SK-N-SH (cell line): ENCODE measurements at regions not wholly inside any gene's neighbourhood (a gene's known extent, or its start where the extent isn't known, plus 50 kb on each side); places are given as distances from the start of the nearest gene placed in this dataset.

ENCODE experiments used
- CTCF ChIA-PET: fragments of 300-600, 350-600 bp; formaldehyde crosslinking; extraction: SDS; loops from one replicate; lab custom pipeline; 2021; lab: Yijun Ruan, JAX
- POLR2A ChIA-PET: fragments of 350-600 bp; sonication (Branson Sonifier 250); formaldehyde crosslinking; extraction: SDS; loops from one replicate; lab custom pipeline; 2020; ENCODE audit warnings: antibody characterized with exemption, inconsistent platforms; lab: Yijun Ruan, JAX
- DNase-seq: peaks from one replicate; pipeline ENCODE4 v3.0.0; 2012
- H2AFZ ChIP-seq: fragments of 200-600 bp; sonication (generic); 2 replicates; pipeline ENCODE4 v1.8.1; 2016; ENCODE audit warnings: antibody characterized with exemption, mild to moderate bottlenecking, low read depth
- H3F3A ChIP-seq: fragments of 200-600 bp; sonication (generic); replicated peaks from 2 replicates; pipeline ENCODE3; 2016; ENCODE audit warnings: antibody characterized with exemption, mild to moderate bottlenecking; ENCODE audit not compliant: insufficient read depth
- H3K27ac ChIP-seq, 2 experiments: fragments of 200-500 bp in 1 of 2; fragments of 200-600 bp in 1 of 2; sonication (Bioruptor generic) in 1 of 2; sonication (generic), shearing (Covaris generic) in 1 of 2; 2 replicates each; pipeline versions ENCODE4 v1.5.1 to v1.6.1; 2014 to 2016; ENCODE audit warnings: low read depth in 2 of 2, inconsistent platforms in 1 of 2, low read length in 1 of 2, mild to moderate bottlenecking in 1 of 2, mixed read lengths in 1 of 2
- H3K27me3 ChIP-seq: fragments of 200-600 bp; sonication (generic), shearing (Covaris generic); 2 replicates; pipeline ENCODE4 v1.6.1; 2016; ENCODE audit warnings: mixed run types; ENCODE audit not compliant: insufficient read depth
- H3K36me3 ChIP-seq, 2 experiments: fragments of 200-500 bp in 1 of 2; fragments of 200-600 bp in 1 of 2; sonication (Bioruptor generic) in 1 of 2; sonication (generic) in 1 of 2; replicated peaks in 1 of 2; 2 replicates each; pipeline versions ENCODE3 to v1.5.1; 2014 to 2016; ENCODE audit warnings: low read length in 1 of 2, mild to moderate bottlenecking in 1 of 2; ENCODE audit not compliant: insufficient read depth in 2 of 2, control insufficient read depth in 1 of 2
- H3K4me1 ChIP-seq, 2 experiments: fragments of 200-500 bp in 1 of 2; fragments of 200-600 bp in 1 of 2; sonication (Bioruptor generic) in 1 of 2; sonication (generic), shearing (Covaris generic) in 1 of 2; 2 replicates each; pipeline versions ENCODE4 v1.5.1 to v1.6.1; 2014 to 2016; ENCODE audit warnings: low read depth in 1 of 2, low read length in 1 of 2, mixed run types in 1 of 2; ENCODE audit not compliant: insufficient read depth in 2 of 2, control insufficient read depth in 1 of 2
- H3K4me2 ChIP-seq: fragments of 200-600 bp; sonication (generic), shearing (Covaris generic); 2 replicates; pipeline ENCODE4 v1.6.1; 2017; ENCODE audit warnings: mixed run types
- H3K4me3 ChIP-seq, 2 experiments: fragments of 200-500 bp in 1 of 2; fragments of 200-600 bp in 1 of 2; sonication (Bioruptor generic) in 1 of 2; sonication (generic), shearing (Covaris generic) in 1 of 2; 2 replicates each; pipeline versions ENCODE4 v1.5.1 to v1.8.1; 2014 to 2016; ENCODE audit warnings: low read depth in 2 of 2, inconsistent platforms in 1 of 2, low read length in 1 of 2, mild to moderate bottlenecking in 1 of 2, mixed read lengths in 1 of 2, moderate library complexity in 1 of 2
- H3K79me2 ChIP-seq: fragments of 200-600 bp; sonication (generic); 2 replicates; pipeline ENCODE4 v1.8.1; 2017; ENCODE audit warnings: mild to moderate bottlenecking; ENCODE audit not compliant: insufficient read depth
- H3K9ac ChIP-seq: fragments of 200-600 bp; sonication (generic); 2 replicates; pipeline ENCODE4 v1.6.1; 2017; ENCODE audit warnings: mixed run types
- H3K9me2 ChIP-seq: fragments of 200-600 bp; sonication (generic); 2 replicates; pipeline ENCODE4 v1.6.1; 2017; ENCODE audit warnings: mixed run types
- H3K9me3 ChIP-seq: fragments of 200-600 bp; sonication (generic); 2 replicates; pipeline ENCODE4 v1.6.1; 2017; ENCODE audit warnings: mixed run types, mild to moderate bottlenecking, moderate library complexity
- H4K20me1 ChIP-seq: fragments of 200-600 bp; sonication (generic); 2 replicates; pipeline ENCODE4 v1.6.1; 2017; ENCODE audit warnings: mild to moderate bottlenecking, mixed run types; ENCODE audit not compliant: insufficient read depth
- CHD2 ChIP-seq: fragments of 150-350 bp; IDR thresholded peaks from 2 replicates; pipeline ENCODE4 v1.6.1; 2018; ENCODE audit warnings: low read length; ENCODE audit not compliant: partially characterized antibody
- ELF1 ChIP-seq: IDR thresholded peaks from 2 replicates; pipeline ENCODE4 v1.4.0; 2012
- FOXJ3 ChIP-seq: sonication (generic); formaldehyde crosslinking; IDR thresholded peaks from 2 replicates; pipeline ENCODE4 v1.5.1; 2020; ENCODE audit warnings: mild to moderate bottlenecking, missing genetic modification reagents
- GATA2 ChIP-seq: sonication (generic); formaldehyde crosslinking; IDR thresholded peaks from 2 replicates; pipeline ENCODE4 v1.5.0; 2020; ENCODE audit warnings: mild to moderate bottlenecking, missing genetic modification reagents
- JUND ChIP-seq: IDR thresholded peaks from 2 replicates; pipeline ENCODE4 v1.4.0; 2012
- MEF2A ChIP-seq: IDR thresholded peaks from 2 replicates; pipeline ENCODE4 v1.4.0; 2012; ENCODE audit warnings: low read depth, borderline replicate concordance
- PBX3 ChIP-seq: IDR thresholded peaks from 2 replicates; pipeline ENCODE4; 2012
- RXRA ChIP-seq: IDR thresholded peaks from 2 replicates; pipeline ENCODE4 v1.4.0; 2012; ENCODE audit warnings: low read depth, mild to moderate bottlenecking, borderline replicate concordance
- SIN3A ChIP-seq: IDR thresholded peaks from 2 replicates; pipeline ENCODE4 v1.6.1; 2012; ENCODE audit warnings: low read depth, mild to moderate bottlenecking, low read length, moderate library complexity, borderline replicate concordance
- SMC3 ChIP-seq: IDR thresholded peaks from 2 replicates; pipeline ENCODE4 v1.6.1; 2012; ENCODE audit warnings: low read depth, low read length, improper control_type of control experiment
- TCF12 ChIP-seq: IDR thresholded peaks from 2 replicates; pipeline ENCODE4 v1.4.0; 2012
- TEAD4 ChIP-seq: IDR thresholded peaks from 2 replicates; pipeline ENCODE4 v1.4.0; 2012; ENCODE audit warnings: mild to moderate bottlenecking, borderline replicate concordance; ENCODE audit not compliant: insufficient read depth
- USF1 ChIP-seq: IDR thresholded peaks from 2 replicates; pipeline ENCODE4 v1.4.0; 2012; ENCODE audit warnings: low read depth, borderline replicate concordance
- YY1 ChIP-seq: IDR thresholded peaks from 2 replicates; pipeline ENCODE4 v1.4.0; 2012; ENCODE audit warnings: low read depth, mild to moderate bottlenecking
- WGBS: methylation state at CpG from one replicate; pipeline ENCODE4 v1.1.6; 2017; ENCODE audit warnings: low lambda C conversion rate; 5-methylcytosine and 5-hydroxymethylcytosine counted together
- TF ChIP-seq, protein P1 (sequence below): fragments of 200-600 bp; sonication (generic); IDR thresholded peaks from 2 replicates; pipeline ENCODE4 v1.6.1; 2017; ENCODE audit warnings: antibody characterized with exemption, mild to moderate bottlenecking, moderate library complexity
- TF ChIP-seq, protein P2 (sequence below): IDR thresholded peaks from 2 replicates; pipeline ENCODE4 v1.4.0; 2012; ENCODE audit warnings: low read depth, borderline replicate concordance

- POLR2A ChIA-PET: no interaction called here
- Histone ChIP-seq H3K79me2 (no peaks in the 10 kb centered on the region), H3K9ac (no peak overlapping the region), H2AFZ (no peak overlapping the region), H3K4me1 (no peaks in the 10 kb centered on the region), H3K4me2 (no peak overlapping the region), H4K20me1 (no peaks in the 10 kb centered on the region), H3K4me3 (no peak overlapping the region), H3K27me3 (no peaks in the 10 kb centered on the region), H3K9me2 (no peaks in the 10 kb centered on the region), H3K27ac (no peak overlapping the region), H3K9me3 (no peaks in the 10 kb centered on the region), H3K36me3 (no peaks in the 10 kb centered on the region), H3F3A (no peaks in the 10 kb centered on the region)
- DNase-seq: no peak
- CTCF ChIA-PET: no interaction called here
- TF ChIP-seq PBX3: no peak
- TF ChIP-seq, protein P1, sequence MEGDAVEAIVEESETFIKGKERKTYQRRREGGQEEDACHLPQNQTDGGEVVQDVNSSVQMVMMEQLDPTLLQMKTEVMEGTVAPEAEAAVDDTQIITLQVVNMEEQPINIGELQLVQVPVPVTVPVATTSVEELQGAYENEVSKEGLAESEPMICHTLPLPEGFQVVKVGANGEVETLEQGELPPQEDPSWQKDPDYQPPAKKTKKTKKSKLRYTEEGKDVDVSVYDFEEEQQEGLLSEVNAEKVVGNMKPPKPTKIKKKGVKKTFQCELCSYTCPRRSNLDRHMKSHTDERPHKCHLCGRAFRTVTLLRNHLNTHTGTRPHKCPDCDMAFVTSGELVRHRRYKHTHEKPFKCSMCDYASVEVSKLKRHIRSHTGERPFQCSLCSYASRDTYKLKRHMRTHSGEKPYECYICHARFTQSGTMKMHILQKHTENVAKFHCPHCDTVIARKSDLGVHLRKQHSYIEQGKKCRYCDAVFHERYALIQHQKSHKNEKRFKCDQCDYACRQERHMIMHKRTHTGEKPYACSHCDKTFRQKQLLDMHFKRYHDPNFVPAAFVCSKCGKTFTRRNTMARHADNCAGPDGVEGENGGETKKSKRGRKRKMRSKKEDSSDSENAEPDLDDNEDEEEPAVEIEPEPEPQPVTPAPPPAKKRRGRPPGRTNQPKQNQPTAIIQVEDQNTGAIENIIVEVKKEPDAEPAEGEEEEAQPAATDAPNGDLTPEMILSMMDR: no peak
- WGBS: 74% methylated on average over 2 of the region's 2 CpGs
Measured at GRCh38 chr5:97635553-97635952, 452.5 kb upstream of the RIOK2 start.

DNA sequence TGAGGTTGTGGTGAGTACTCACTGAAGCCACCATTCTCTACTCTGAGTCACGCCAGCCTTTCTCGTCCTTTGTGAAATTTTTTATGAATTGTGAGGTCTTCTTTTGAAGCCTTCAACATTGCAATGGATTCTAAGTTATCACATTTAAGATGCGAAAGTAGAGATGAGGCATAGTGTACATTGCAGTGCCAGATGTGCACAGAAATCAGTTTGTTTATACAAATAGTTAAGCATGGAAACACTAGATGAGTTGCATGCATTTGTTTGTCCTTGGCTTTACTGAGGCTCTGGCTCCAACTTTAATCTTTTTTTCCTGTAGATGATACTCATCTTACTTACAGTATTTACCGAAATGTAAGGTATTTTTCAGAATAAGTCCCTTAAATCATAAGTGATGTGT, 453.7 kb upstream of the RIOK2 start:
- no peak overlapping the region for H2AFZ ChIP-seq
- CTCF ChIA-PET: no interaction called here
- no peak overlapping the region for H3K9ac ChIP-seq
- no peak for DNase-seq
- no peaks in the 10 kb centered on the region for H3K9me2 ChIP-seq
- no peaks in the 10 kb centered on the region for H3K4me1 ChIP-seq
- WGBS: 59% methylated on average over 4 of the region's 4 CpGs
- H3K27me3 ChIP-seq: no peaks in the 10 kb centered on the region
- H3K36me3 ChIP-seq: no peaks in the 10 kb centered on the region
- H3K4me2 ChIP-seq: no peak overlapping the region
- no peak overlapping the region for H3K27ac ChIP-seq
- TF ChIP-seq TEAD4 (no peak), YY1 (no peak), SMC3 (no peak), RXRA (no peak), GATA2 (CRISPR knock-in tag) (no peak), FOXJ3 (no peak), ELF1 (no peak), TCF12 (no peak), SIN3A (no peak), JUND (no peak), MEF2A (no peak), CHD2 (no peak), USF1 (no peak)
- TF ChIP-seq, protein P2, sequence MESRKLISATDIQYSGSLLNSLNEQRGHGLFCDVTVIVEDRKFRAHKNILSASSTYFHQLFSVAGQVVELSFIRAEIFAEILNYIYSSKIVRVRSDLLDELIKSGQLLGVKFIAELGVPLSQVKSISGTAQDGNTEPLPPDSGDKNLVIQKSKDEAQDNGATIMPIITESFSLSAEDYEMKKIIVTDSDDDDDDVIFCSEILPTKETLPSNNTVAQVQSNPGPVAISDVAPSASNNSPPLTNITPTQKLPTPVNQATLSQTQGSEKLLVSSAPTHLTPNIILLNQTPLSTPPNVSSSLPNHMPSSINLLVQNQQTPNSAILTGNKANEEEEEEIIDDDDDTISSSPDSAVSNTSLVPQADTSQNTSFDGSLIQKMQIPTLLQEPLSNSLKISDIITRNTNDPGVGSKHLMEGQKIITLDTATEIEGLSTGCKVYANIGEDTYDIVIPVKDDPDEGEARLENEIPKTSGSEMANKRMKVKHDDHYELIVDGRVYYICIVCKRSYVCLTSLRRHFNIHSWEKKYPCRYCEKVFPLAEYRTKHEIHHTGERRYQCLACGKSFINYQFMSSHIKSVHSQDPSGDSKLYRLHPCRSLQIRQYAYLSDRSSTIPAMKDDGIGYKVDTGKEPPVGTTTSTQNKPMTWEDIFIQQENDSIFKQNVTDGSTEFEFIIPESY: no peak
- TF ChIP-seq, all 33 proteins: peak for 0
- POLR2A ChIA-PET: no interaction called here
- Histone ChIP-seq H3K4me3 (no peak overlapping the region), H4K20me1 (no peaks in the 10 kb centered on the region), H3F3A (no peaks in the 10 kb centered on the region), H3K9me3 (no peaks in the 10 kb centered on the region), H3K79me2 (no peaks in the 10 kb centered on the region)
